ENCODE measurements at regions not wholly inside any gene's neighbourhood (a gene's known extent, or its start where the extent isn't known, plus 50 kb on each side); places are given as distances from the start of the nearest gene placed in this dataset.

GRCh38 chr2:160970052-160970965 lies 189.9 kb upstream of the TANK start:
- DNase-seq = no peak

GRCh38 chr2:160973991-160974390 lies 186.2 kb upstream of the TANK start:
- no peak for DNase-seq

GRCh38 chr2:160974803-160975202 lies 185.4 kb upstream of the TANK start:
- no peak for DNase-seq

- DNase-seq = no peak
Measured at GRCh38 chr2:160976797-160977196, 183.4 kb upstream of the TANK start.

GRCh38 chr2:160977376-160977775 lies 182.9 kb upstream of the TANK start:
- no peak for DNase-seq

- DNase-seq = no peak
Measured at GRCh38 chr2:160977854-160978253, 182.4 kb upstream of the TANK start.

- DNase-seq = no peak
Measured at GRCh38 chr2:160984426-160985077, 175.7 kb upstream of the TANK start.

- DNase-seq = no peak
Measured at GRCh38 chr2:160989778-160990177, 170.4 kb upstream of the TANK start.

- no peak for DNase-seq
Measured at GRCh38 chr2:160993654-160994061, 166.6 kb upstream of the TANK start.

GRCh38 chr2:160994141-160995002 lies 165.9 kb upstream of the TANK start:
- DNase-seq = peak in 12 of 14 donors; percentile 4 to 52 (median 34)

- no peak for DNase-seq
Measured at GRCh38 chr2:160996584-160996983, 163.6 kb upstream of the TANK start.

GRCh38 chr2:161004379-161004778 lies 155.8 kb upstream of the TANK start:
- no peak for DNase-seq

- DNase-seq = no peak
Measured at GRCh38 chr2:161005170-161005569, 155.1 kb upstream of the TANK start.

GRCh38 chr2:161008311-161008710 lies 151.9 kb upstream of the TANK start:
- no peak for DNase-seq

- no peak for DNase-seq
Measured at GRCh38 chr2:161010503-161011015, 149.7 kb upstream of the TANK start.

GRCh38 chr2:161017780-161018470 lies 142.3 kb upstream of the TANK start:
- no peak for DNase-seq

GRCh38 chr2:161019311-161019710 lies 140.9 kb upstream of the TANK start:
- no peak for DNase-seq

GRCh38 chr2:161020437-161020836 lies 139.8 kb upstream of the TANK start:
- DNase-seq = no peak

GRCh38 chr2:161028581-161028980 lies 131.6 kb upstream of the TANK start:
- DNase-seq = no peak

GRCh38 chr2:161029321-161029720 lies 130.9 kb upstream of the TANK start:
- DNase-seq = no peak

GRCh38 chr2:161030260-161031063 lies 129.8 kb upstream of the TANK start:
- no peak for DNase-seq

Measured in C1 segment of cervical spinal cord (tissue), 14 donors.